ENCODE measurements at regions not wholly inside any gene's neighbourhood (a gene's known extent, or its start where the extent isn't known, plus 50 kb on each side); places are given as distances from the start of the nearest gene placed in this dataset.

- POLR2A ChIA-PET: no interaction called here
- no peak for DNase-seq (ENCODE audit: extremely low spot score)
- CTCF ChIA-PET: interaction anchor here (1.0 to 1.7 kb wide), 3 partner anchors 11 to 32 kb away, joined by 3 to 4 read pairs (median 3); no protein-coding TSS in a partner anchor
- no peak for TF ChIP-seq CTCF (IDR thresholded peaks at IDR 0.05; ENCODE audit: control extremely low read depth, extremely low read depth, low read depth, missing control alignments)
These were observed 305.6 kb upstream of the MAN1A1 start for GRCh38 chr6:119655124-119655523.

GRCh38 chr6:119653329-119653728, 303.8 kb upstream of the MAN1A1 start:
- DNase-seq (ENCODE audit: extremely low spot score): no peak
- ChIA-PET POLR2A (no interaction called here), CTCF (interaction anchor here (0.5 kb wide), 1 partner anchor 431 kb away, joined by 3 read pairs; no protein-coding TSS in a partner anchor)
- TF ChIP-seq CTCF (IDR thresholded peaks at IDR 0.05; ENCODE audit: control extremely low read depth, extremely low read depth, low read depth, missing control alignments): no peak

GRCh38 chr6:119649531-119649930, 300.0 kb upstream of the MAN1A1 start:
- CTCF ChIA-PET: no interaction called here
- DNase-seq (ENCODE audit: extremely low spot score): no peak
- TF ChIP-seq CTCF (IDR thresholded peaks at IDR 0.05; ENCODE audit: control extremely low read depth, extremely low read depth, low read depth, missing control alignments): no peak
- POLR2A ChIA-PET: no interaction called here

- no peak for TF ChIP-seq CTCF (IDR thresholded peaks at IDR 0.05; ENCODE audit: control extremely low read depth, extremely low read depth, low read depth, missing control alignments)
- ChIA-PET POLR2A (no interaction called here), CTCF (interaction anchor here (0.9 kb wide), 1 partner anchor 10 kb away, joined by 3 read pairs; no protein-coding TSS in a partner anchor)
- DNase-seq (ENCODE audit: extremely low spot score): no peak
These were observed 297.7 kb upstream of the MAN1A1 start for GRCh38 chr6:119647309-119647708.

- POLR2A ChIA-PET: no interaction called here
- TF ChIP-seq CTCF (IDR thresholded peaks at IDR 0.05; ENCODE audit: control extremely low read depth, extremely low read depth, low read depth, missing control alignments): no peak
- no peak for DNase-seq (ENCODE audit: extremely low spot score)
- CTCF ChIA-PET: interaction anchor here (0.7 to 2.4 kb wide), 3 partner anchors 11 to 22 kb away, joined by 3 to 7 read pairs (median 4); no protein-coding TSS in a partner anchor
These were observed 294.3 kb upstream of the MAN1A1 start for GRCh38 chr6:119643876-119644275.

- no peak for TF ChIP-seq CTCF (IDR thresholded peaks at IDR 0.05; ENCODE audit: control extremely low read depth, extremely low read depth, low read depth, missing control alignments)
- ChIA-PET POLR2A (no interaction called here), CTCF (interaction anchor here (0.6 kb wide), 1 partner anchor 10 kb away, joined by 3 read pairs; no protein-coding TSS in a partner anchor)
- DNase-seq (ENCODE audit: extremely low spot score): peak; percentile 5
These were observed 288.2 kb upstream of the MAN1A1 start for GRCh38 chr6:119637768-119638167.

- POLR2A ChIA-PET: no interaction called here
- no peak for TF ChIP-seq CTCF (IDR thresholded peaks at IDR 0.05; ENCODE audit: control extremely low read depth, extremely low read depth, low read depth, missing control alignments)
These were observed 286.5 kb upstream of the MAN1A1 start for GRCh38 chr6:119636060-119636459.

More at GRCh38 chr6:119636060-119636459, 286.5 kb upstream of the MAN1A1 start:
- no peak for DNase-seq (ENCODE audit: extremely low spot score)
- CTCF ChIA-PET: no interaction called here

Data from GM10248 (cell line).